Hepatocyte (in vitro differentiated cells): ENCODE measurements at regions not wholly inside any gene's neighbourhood (a gene's known extent, or its start where the extent isn't known, plus 50 kb on each side); places are given as distances from the start of the nearest gene placed in this dataset.

Experiments used
- DNase-seq: peaks from one replicate; pipeline ENCODE4 v3.0.0-alpha.2; 2016; ENCODE audit warnings: low spot score
- H2AFZ ChIP-seq: fragments of 200-600 bp; sonication (generic); 2 replicates; pipeline ENCODE4 v1.6.0; 2016; ENCODE audit warnings: antibody characterized with exemption, mild to moderate bottlenecking
- H3K27ac ChIP-seq: fragments of 200-600 bp; sonication (generic); 2 replicates; pipeline ENCODE4 v1.5.1; 2016; ENCODE audit warnings: mild to moderate bottlenecking
- H3K27me3 ChIP-seq: fragments of 200-600 bp; sonication (generic); 2 replicates; pipeline ENCODE4 v1.6.1; 2016
- H3K36me3 ChIP-seq: fragments of 200-600 bp; sonication (generic); replicated peaks from 2 replicates; pipeline ENCODE4 v1.5.1; 2016; ENCODE audit warnings: low read depth; ENCODE audit not compliant: insufficient read depth
- H3K4me1 ChIP-seq: fragments of 200-600 bp; sonication (generic); 2 replicates; pipeline ENCODE4 v1.5.1; 2016; ENCODE audit warnings: mild to moderate bottlenecking, moderate library complexity; ENCODE audit not compliant: insufficient read depth
- H3K4me2 ChIP-seq: fragments of 200-600 bp; sonication (generic); 2 replicates; pipeline ENCODE4 v1.6.0; 2016
- H3K4me3 ChIP-seq: fragments of 200-600 bp; sonication (generic); 2 replicates; pipeline ENCODE4 v1.5.1; 2016; ENCODE audit warnings: mild to moderate bottlenecking
- H3K79me2 ChIP-seq: fragments of 200-600 bp; sonication (generic); 2 replicates; pipeline ENCODE4 v1.6.0; 2017; ENCODE audit warnings: mild to moderate bottlenecking
- H3K9me2 ChIP-seq: fragments of 200-600 bp; sonication (generic); replicated peaks from 2 replicates; pipeline ENCODE4 v1.6.0; 2017; ENCODE audit warnings: mild to moderate bottlenecking; ENCODE audit not compliant: insufficient read depth
- H3K9me3 ChIP-seq: fragments of 200-600 bp; sonication (generic); 2 replicates; pipeline ENCODE4 v1.5.1; 2016; ENCODE audit warnings: low read depth, mild to moderate bottlenecking
- H4K20me1 ChIP-seq: fragments of 200-600 bp; sonication (generic); 2 replicates; pipeline ENCODE4 v1.6.0; 2016; ENCODE audit warnings: mild to moderate bottlenecking; ENCODE audit not compliant: insufficient read depth, poor library complexity, severe bottlenecking
- CTCF ChIP-seq: fragments of 200-600 bp; sonication (generic); IDR thresholded peaks from 2 replicates; pipeline ENCODE4 v1.5.1; 2016; ENCODE audit warnings: antibody characterized with exemption, mild to moderate bottlenecking; ENCODE audit not compliant: poor library complexity
- EZH2 ChIP-seq: fragments of 200-600 bp; sonication (generic); IDR thresholded peaks from 2 replicates; pipeline ENCODE4 v1.6.1; 2016; ENCODE audit warnings: antibody characterized with exemption, mild to moderate bottlenecking, borderline replicate concordance
- EZH2phosphoT487 ChIP-seq: fragments of 200-600 bp; sonication (generic); IDR thresholded peaks from one replicate; pipeline ENCODE4 v1.6.1; 2018; ENCODE audit warnings: antibody characterized with exemption, mild to moderate bottlenecking, low read depth, moderate library complexity; ENCODE audit not compliant: unreplicated experiment, severe bottlenecking
- WGBS: methylation state at CpG from one replicate; pipeline ENCODE4 v1.1.6; 2016; ENCODE audit warnings: low lambda C conversion rate; ENCODE audit errors: missing lambda C conversion rate; 5-methylcytosine and 5-hydroxymethylcytosine counted together

GRCh38 chr5:124952079-124952478 is 205.6 kb upstream of the ZNF608 start:
- Histone ChIP-seq H4K20me1 (no peaks in the 10 kb centered on the region), H3K4me3 (no peak overlapping the region), H3K36me3 (no peaks in the 10 kb centered on the region), H2AFZ (no peak overlapping the region), H3K27me3 (no peaks in the 10 kb centered on the region), H3K9me2 (no peaks in the 10 kb centered on the region), H3K27ac (no peak overlapping the region), H3K9me3 (no peaks in the 10 kb centered on the region), H3K79me2 (no peaks in the 10 kb centered on the region), H3K4me1 (no peaks in the 10 kb centered on the region), H3K4me2 (no peak overlapping the region)
- 93% methylated on average over 7 of the region's 7 CpGs for WGBS
- TF ChIP-seq EZH2phosphoT487 (no peak), CTCF (no peak), EZH2 (no peak)
- DNase-seq, result no peak

GRCh38 chr5:124952566-124952965 is 206.1 kb upstream of the ZNF608 start:
- H3K27ac ChIP-seq, result no peak overlapping the region
- H3K9me3 ChIP-seq, result no peaks in the 10 kb centered on the region

GRCh38 chr5:124954784-124955183 is 208.3 kb upstream of the ZNF608 start:
- H4K20me1 ChIP-seq, result no peaks in the 10 kb centered on the region
- H3K4me1 ChIP-seq, result no peaks in the 10 kb centered on the region
- H3K4me2 ChIP-seq, result no peak overlapping the region
- H2AFZ ChIP-seq, result no peak overlapping the region
- TF ChIP-seq EZH2 (no peak), CTCF (no peak), EZH2phosphoT487 (no peak)
- 89% methylated on average over 2 of the region's 2 CpGs for WGBS
- H3K27me3 ChIP-seq, result no peaks in the 10 kb centered on the region
- no peaks in the 10 kb centered on the region for H3K79me2 ChIP-seq
- no peaks in the 10 kb centered on the region for H3K36me3 ChIP-seq
- no peaks in the 10 kb centered on the region for H3K9me3 ChIP-seq
- H3K27ac ChIP-seq, result no peak overlapping the region
- DNase-seq, result no peak
- H3K9me2 ChIP-seq, result no peaks in the 10 kb centered on the region
- no peak overlapping the region for H3K4me3 ChIP-seq

More at GRCh38 chr5:124952566-124952965, 206.1 kb upstream of the ZNF608 start:
- no peaks in the 10 kb centered on the region for H3K4me1 ChIP-seq
- 86% methylated on average over 2 of the region's 2 CpGs for WGBS
- no peaks in the 10 kb centered on the region for H3K9me2 ChIP-seq
- no peaks in the 10 kb centered on the region for H3K79me2 ChIP-seq
- H3K4me2 ChIP-seq, result no peak overlapping the region
- H3K36me3 ChIP-seq, result no peaks in the 10 kb centered on the region
- no peak overlapping the region for H3K4me3 ChIP-seq
- H2AFZ ChIP-seq, result no peak overlapping the region
- TF ChIP-seq EZH2 (no peak), EZH2phosphoT487 (no peak), CTCF (no peak)
- no peaks in the 10 kb centered on the region for H3K27me3 ChIP-seq
- H4K20me1 ChIP-seq, result no peaks in the 10 kb centered on the region
- DNase-seq, result no peak
